Nephron (organoid): ENCODE measurements at regions not wholly inside any gene's neighbourhood (a gene's known extent, or its start where the extent isn't known, plus 50 kb on each side); places are given as distances from the start of the nearest gene placed in this dataset.

Experiments used
- H3K27ac Mint-ChIP-seq, 3 experiments: 2 replicates each; pipeline ENCODE4 v1.8.0; 2020; ENCODE audit warnings: mixed read lengths in 3 of 3, mild to moderate bottlenecking in 2 of 3, moderate library complexity in 1 of 3
- H3K27me3 Mint-ChIP-seq: 2 replicates; pipeline ENCODE4 v1.8.0; 2021; ENCODE audit warnings: low read depth, mild to moderate bottlenecking, moderate library complexity, mixed read lengths
- H3K36me3 Mint-ChIP-seq: 2 replicates; pipeline ENCODE4 v1.8.0; 2020; ENCODE audit warnings: low read depth, mixed read lengths
- H3K4me1 Mint-ChIP-seq: 2 replicates; pipeline ENCODE4 v1.8.0; 2020; ENCODE audit warnings: mixed read lengths
- H3K4me3 Mint-ChIP-seq, 3 experiments: 2 replicates each; pipeline ENCODE4 v1.8.0; 2020; ENCODE audit warnings: mild to moderate bottlenecking in 3 of 3, mixed read lengths in 3 of 3, moderate library complexity in 2 of 3
- H3K9me3 Mint-ChIP-seq: 2 replicates; pipeline ENCODE4 v1.8.0; 2020; ENCODE audit warnings: mixed read lengths
- TF ChIP-seq, protein P1 (sequence below), 3 experiments: fragments of 200-600 bp; sonication (generic); IDR thresholded peaks; one replicate each; pipeline ENCODE4 v1.5.0; 2021; ENCODE audit warnings: antibody characterized with exemption in 3 of 3; ENCODE audit not compliant: unreplicated experiment in 3 of 3

DNA sequence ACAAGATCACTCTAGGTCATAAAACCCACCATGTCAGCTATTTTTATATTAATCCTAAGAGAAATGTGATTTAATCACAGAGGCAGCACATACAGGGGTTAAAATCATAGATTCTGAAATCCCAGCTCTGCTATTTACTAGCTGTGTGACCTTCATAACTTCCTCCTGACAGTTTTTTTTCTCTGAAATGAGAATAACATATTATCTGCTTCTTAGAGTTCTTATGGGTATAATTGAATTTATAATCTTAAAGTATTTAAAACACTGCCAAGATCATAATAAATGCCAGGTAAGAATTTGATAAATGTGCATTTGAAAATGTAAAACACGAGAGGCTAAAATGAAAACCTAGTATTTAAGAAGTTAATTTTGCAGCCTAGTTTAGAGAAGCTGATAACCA is 722.9 kb downstream of the SLITRK6 start:
- H3K4me3 Mint-ChIP-seq = no peak overlapping the region
- no peaks in the 10 kb centered on the region for H3K4me1 Mint-ChIP-seq
- TF ChIP-seq, protein P1, sequence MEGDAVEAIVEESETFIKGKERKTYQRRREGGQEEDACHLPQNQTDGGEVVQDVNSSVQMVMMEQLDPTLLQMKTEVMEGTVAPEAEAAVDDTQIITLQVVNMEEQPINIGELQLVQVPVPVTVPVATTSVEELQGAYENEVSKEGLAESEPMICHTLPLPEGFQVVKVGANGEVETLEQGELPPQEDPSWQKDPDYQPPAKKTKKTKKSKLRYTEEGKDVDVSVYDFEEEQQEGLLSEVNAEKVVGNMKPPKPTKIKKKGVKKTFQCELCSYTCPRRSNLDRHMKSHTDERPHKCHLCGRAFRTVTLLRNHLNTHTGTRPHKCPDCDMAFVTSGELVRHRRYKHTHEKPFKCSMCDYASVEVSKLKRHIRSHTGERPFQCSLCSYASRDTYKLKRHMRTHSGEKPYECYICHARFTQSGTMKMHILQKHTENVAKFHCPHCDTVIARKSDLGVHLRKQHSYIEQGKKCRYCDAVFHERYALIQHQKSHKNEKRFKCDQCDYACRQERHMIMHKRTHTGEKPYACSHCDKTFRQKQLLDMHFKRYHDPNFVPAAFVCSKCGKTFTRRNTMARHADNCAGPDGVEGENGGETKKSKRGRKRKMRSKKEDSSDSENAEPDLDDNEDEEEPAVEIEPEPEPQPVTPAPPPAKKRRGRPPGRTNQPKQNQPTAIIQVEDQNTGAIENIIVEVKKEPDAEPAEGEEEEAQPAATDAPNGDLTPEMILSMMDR (IDR thresholded peaks at IDR 0.05; ENCODE audit: unreplicated experiment in 3 of 3) = no peak
- no peak overlapping the region for H3K27ac Mint-ChIP-seq
- no peaks in the 10 kb centered on the region for H3K9me3 Mint-ChIP-seq
- no peaks in the 10 kb centered on the region for H3K27me3 Mint-ChIP-seq
- no peaks in the 10 kb centered on the region for H3K36me3 Mint-ChIP-seq

DNA sequence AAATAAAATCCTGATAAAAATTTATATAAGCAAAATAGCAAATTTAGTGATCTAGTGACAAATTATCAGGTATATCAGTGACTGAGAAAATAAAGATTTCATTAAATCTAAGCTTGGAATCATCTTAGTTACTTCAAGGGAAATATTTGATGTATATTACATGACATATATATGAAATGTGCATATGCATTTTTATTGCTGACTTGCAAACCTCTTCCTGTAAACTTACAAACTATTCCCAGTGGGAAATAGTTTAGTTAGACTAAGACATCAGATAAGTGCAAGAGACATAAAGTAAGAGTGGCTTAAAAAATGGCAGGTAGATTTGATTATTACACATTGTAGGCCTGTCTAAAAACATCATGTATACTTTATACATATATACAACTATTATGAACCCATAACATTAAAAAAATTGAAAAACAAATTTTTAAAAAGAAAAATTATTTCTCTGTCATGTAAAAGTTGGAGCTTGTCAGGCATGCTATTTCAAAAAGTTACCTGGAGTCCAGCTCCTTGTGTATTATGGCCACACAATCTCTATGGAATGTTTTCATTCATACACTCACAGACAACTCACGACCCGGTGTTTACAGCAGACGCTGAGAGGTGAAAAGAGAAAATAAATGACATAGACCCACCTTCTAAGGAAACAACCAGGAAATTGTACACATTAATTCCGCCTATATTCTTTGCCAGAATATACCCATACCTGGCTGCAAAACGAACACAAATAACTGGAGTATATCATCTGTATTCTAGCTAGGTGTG is 724.5 kb downstream of the SLITRK6 start:
- Mint-ChIP-seq H3K27me3 (no peaks in the 10 kb centered on the region), H3K36me3 (no peaks in the 10 kb centered on the region), H3K4me1 (peaks cover 5% of the 10 kb centered on the region), H3K4me3 (no peak overlapping the region), H3K27ac (no peak overlapping the region), H3K9me3 (no peaks in the 10 kb centered on the region)
- TF ChIP-seq, protein P1 (IDR thresholded peaks at IDR 0.05; ENCODE audit: unreplicated experiment in 3 of 3) = no peak

DNA sequence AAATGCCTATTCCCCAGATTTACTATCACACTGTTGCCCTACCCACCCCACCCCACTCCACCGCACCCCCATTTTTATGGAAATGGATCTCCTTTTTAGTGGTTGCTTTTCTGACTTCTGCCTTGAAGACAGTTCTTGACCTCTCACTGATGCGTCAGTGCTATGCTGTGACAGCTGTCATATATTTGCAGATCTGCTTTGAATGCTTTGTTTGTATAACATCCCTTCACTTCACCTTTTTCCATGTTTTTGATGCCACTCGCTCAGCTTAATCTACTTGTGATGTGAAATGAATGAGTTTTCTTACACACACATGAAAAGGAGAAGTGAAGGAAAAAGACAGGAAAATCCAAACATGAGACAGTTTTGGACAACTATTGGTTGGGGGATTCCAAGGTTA is 731.0 kb downstream of the SLITRK6 start:
- Mint-ChIP-seq H3K27ac (no peak overlapping the region), H3K27me3 (no peaks in the 10 kb centered on the region), H3K9me3 (no peaks in the 10 kb centered on the region), H3K36me3 (no peaks in the 10 kb centered on the region), H3K4me1 (peaks cover 5% of the 10 kb centered on the region), H3K4me3 (no peak overlapping the region)
- TF ChIP-seq, protein P1 (IDR thresholded peaks at IDR 0.05; ENCODE audit: unreplicated experiment in 3 of 3) = no peak

DNA sequence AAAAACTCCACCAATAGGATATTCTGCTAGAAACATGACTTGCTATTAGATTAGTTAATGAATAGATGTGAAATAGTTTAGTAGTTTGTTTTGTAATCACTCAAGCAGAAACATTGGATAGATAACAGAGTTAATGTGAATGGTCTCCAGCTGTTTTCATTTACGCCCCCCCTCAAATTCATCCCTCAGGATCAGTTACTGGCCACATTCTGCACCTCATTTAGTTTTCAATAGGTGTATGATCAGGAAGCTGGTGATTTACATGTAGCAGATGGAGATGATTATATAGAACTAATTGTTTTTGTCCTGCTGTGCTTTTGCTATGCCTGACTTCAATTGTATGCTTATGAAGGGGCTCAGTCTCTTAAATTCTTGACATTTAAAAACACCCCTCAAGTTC is 759.0 kb downstream of the SLITRK6 start:
- TF ChIP-seq, protein P1 (IDR thresholded peaks at IDR 0.05; ENCODE audit: unreplicated experiment in 3 of 3) = no peak
- Mint-ChIP-seq H3K36me3 (no peaks in the 10 kb centered on the region), H3K27ac (no peak overlapping the region), H3K4me3 (no peak overlapping the region), H3K4me1 (no peaks in the 10 kb centered on the region), H3K9me3 (no peaks in the 10 kb centered on the region), H3K27me3 (no peaks in the 10 kb centered on the region)

DNA sequence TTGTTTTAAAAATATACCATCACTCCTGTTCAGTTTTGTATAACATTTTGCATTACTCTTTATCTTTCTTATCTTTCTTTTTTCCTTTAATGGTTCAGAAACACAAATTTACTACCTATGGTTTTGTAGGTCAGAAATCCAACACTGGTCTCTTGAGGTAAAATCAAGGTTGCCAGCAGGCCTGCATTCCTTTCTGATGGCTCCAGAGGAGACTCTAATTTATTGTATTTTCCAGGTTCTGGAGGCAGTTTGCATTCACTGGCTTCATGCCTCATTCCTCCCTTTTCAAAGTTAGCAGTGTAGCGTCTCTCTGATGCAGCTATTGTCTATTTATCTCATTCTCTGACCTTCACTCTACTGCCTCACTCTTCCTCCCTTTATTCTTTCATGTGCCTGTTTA is 767.4 kb downstream of the SLITRK6 start:
- Mint-ChIP-seq H3K4me1 (peaks cover 13% of the 10 kb centered on the region), H3K27ac (peak overlapping the region; percentile 22 to 77 (median 65)), H3K36me3 (no peaks in the 10 kb centered on the region), H3K9me3 (peaks cover 9% of the 10 kb centered on the region), H3K27me3 (no peaks in the 10 kb centered on the region), H3K4me3 (no peak overlapping the region)
- TF ChIP-seq, protein P1 (IDR thresholded peaks at IDR 0.05; ENCODE audit: unreplicated experiment in 3 of 3) = no peak

DNA sequence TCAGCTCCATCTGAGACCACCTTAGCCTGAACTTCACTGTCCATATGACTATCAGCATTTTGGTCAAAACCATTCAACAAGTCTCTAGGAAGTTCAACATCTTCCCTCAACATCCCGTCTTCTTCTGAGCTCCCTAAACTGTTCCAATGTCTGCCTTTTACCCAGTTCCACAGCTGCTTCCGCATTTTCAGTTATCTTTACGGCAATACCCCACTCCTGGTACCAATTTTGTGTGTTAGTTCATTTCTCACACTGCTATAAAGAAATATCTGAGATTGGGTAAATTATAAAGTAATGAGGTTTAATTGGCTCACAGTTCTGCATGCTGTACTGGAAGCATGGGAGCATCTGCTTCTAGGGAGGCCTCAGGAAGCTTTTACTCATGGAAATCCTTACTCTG is 771.2 kb downstream of the SLITRK6 start:
- H3K9me3 Mint-ChIP-seq = peaks cover 16% of the 10 kb centered on the region
- H3K4me3 Mint-ChIP-seq = no peak overlapping the region
- TF ChIP-seq, protein P1 (IDR thresholded peaks at IDR 0.05; ENCODE audit: unreplicated experiment in 3 of 3) = no peak
- H3K4me1 Mint-ChIP-seq = peaks cover 7% of the 10 kb centered on the region
- H3K36me3 Mint-ChIP-seq = no peaks in the 10 kb centered on the region
- no peaks in the 10 kb centered on the region for H3K27me3 Mint-ChIP-seq
- no peak overlapping the region for H3K27ac Mint-ChIP-seq
